ENCODE measurements at regions not wholly inside any gene's neighbourhood (a gene's known extent, or its start where the extent isn't known, plus 50 kb on each side); places are given as distances from the start of the nearest gene placed in this dataset.
A peak's percentile ranks its signal among the peaks of the same experiment; 100 is the strongest.
"Not testable (repeated sequence)": the region's sequence is repeated elsewhere in the genome, so short reads cannot be mapped to it uniquely, and the experiment has no call there.

- DNase-seq (ENCODE audit: low spot score) = no peak
Measured at GRCh38 chr7:106376026-106376799, 91.4 kb upstream of the NAMPT start.

GRCh38 chr7:106375499-106375898 is 90.7 kb upstream of the NAMPT start:
- no peak for DNase-seq (ENCODE audit: low spot score)

- DNase-seq (ENCODE audit: low spot score) = no peak
Measured at GRCh38 chr7:106374437-106374836, 89.7 kb upstream of the NAMPT start.

GRCh38 chr7:106372595-106373318 is 88.0 kb upstream of the NAMPT start:
- no peak for DNase-seq (ENCODE audit: low spot score)

GRCh38 chr7:106372126-106372525 is 87.3 kb upstream of the NAMPT start:
- DNase-seq (ENCODE audit: low spot score) = peak; percentile 40

- no peak for DNase-seq (ENCODE audit: low spot score)
Measured at GRCh38 chr7:106371629-106372028, 86.8 kb upstream of the NAMPT start.

- DNase-seq (ENCODE audit: low spot score) = no peak
Measured at GRCh38 chr7:106370542-106370941, 85.8 kb upstream of the NAMPT start.

GRCh38 chr7:106369816-106370215 is 85.0 kb upstream of the NAMPT start:
- no peak for DNase-seq (ENCODE audit: low spot score)

GRCh38 chr7:106369352-106369751 is 84.6 kb upstream of the NAMPT start:
- DNase-seq (ENCODE audit: low spot score) = peak; percentile 74

GRCh38 chr7:106367664-106368063 is 82.9 kb upstream of the NAMPT start:
- no peak for DNase-seq (ENCODE audit: low spot score)

- peak; percentile 42 for DNase-seq (ENCODE audit: low spot score)
Measured at GRCh38 chr7:106367018-106367420, 82.2 kb upstream of the NAMPT start.

GRCh38 chr7:106365252-106366005 is 80.6 kb upstream of the NAMPT start:
- peak; percentile 30 for DNase-seq (ENCODE audit: low spot score)

GRCh38 chr7:106362507-106362906 is 77.7 kb upstream of the NAMPT start:
- not testable (repeated sequence) for DNase-seq (ENCODE audit: low spot score)

GRCh38 chr7:106358103-106358663 is 73.4 kb upstream of the NAMPT start:
- peak; percentile 83 for DNase-seq (ENCODE audit: low spot score)

GRCh38 chr7:106357675-106358074 is 72.9 kb upstream of the NAMPT start:
- DNase-seq (ENCODE audit: low spot score) = no peak

GRCh38 chr7:106354822-106355221 is 70.0 kb upstream of the NAMPT start:
- DNase-seq (ENCODE audit: low spot score) = no peak

- no peak for DNase-seq (ENCODE audit: low spot score)
Measured at GRCh38 chr7:106353944-106354343, 69.2 kb upstream of the NAMPT start.

GRCh38 chr7:106348231-106348630 is 63.4 kb upstream of the NAMPT start:
- no peak for DNase-seq (ENCODE audit: low spot score)

GRCh38 chr7:106347229-106347833 is 62.5 kb upstream of the NAMPT start:
- DNase-seq (ENCODE audit: low spot score) = no peak

GRCh38 chr7:106346678-106347217 is 62.0 kb upstream of the NAMPT start:
- DNase-seq (ENCODE audit: low spot score) = peak; percentile 77

GRCh38 chr7:106346167-106346677 is 61.4 kb upstream of the NAMPT start:
- no peak for DNase-seq (ENCODE audit: low spot score)
